GM12878 (cell line): ENCODE measurements at regions not wholly inside any gene's neighbourhood (a gene's known extent, or its start where the extent isn't known, plus 50 kb on each side); places are given as distances from the start of the nearest gene placed in this dataset.
A peak's percentile ranks its signal among the peaks of the same experiment; 100 is the strongest.

Experiments
- BHLHE40 ChIP-seq, 2 experiments: fragments of 450-650 bp in 1 of 2; IDR thresholded peaks; 2 replicates each; pipeline ENCODE4 v1.6.1; 2011 to 2017; ENCODE audit warnings: low read depth in 2 of 2, borderline replicate concordance in 1 of 2, improper control_type of control experiment in 1 of 2, low read length in 1 of 2, mild to moderate bottlenecking in 1 of 2
- EP300 ChIP-seq, 2 experiments: fragments of 150-350 bp in 1 of 2; IDR thresholded peaks; 2 replicates each; pipeline ENCODE4 v1.6.1; 2011 to 2012; ENCODE audit warnings: low read depth in 2 of 2, low read length in 2 of 2, borderline replicate concordance in 1 of 2, improper control_type of control experiment in 1 of 2, inconsistent platforms in 1 of 2; ENCODE audit not compliant: control insufficient read depth in 1 of 2
- EZH2 ChIP-seq: IDR thresholded peaks from 2 replicates; pipeline ENCODE4 v1.6.1; 2012; ENCODE audit warnings: low read depth, mild to moderate bottlenecking, control low read depth, inconsistent platforms, low read length, borderline replicate concordance; ENCODE audit not compliant: control insufficient read depth
- HDGF ChIP-seq: fragments of 450-650 bp; IDR thresholded peaks from 2 replicates; pipeline ENCODE4 v1.6.1; 2016; ENCODE audit warnings: antibody characterized with exemption
- JUNB ChIP-seq: IDR thresholded peaks from 2 replicates; pipeline ENCODE4 v1.6.1; 2016; ENCODE audit warnings: antibody characterized with exemption, mild to moderate bottlenecking
- MXI1 ChIP-seq: fragments of 150-350 bp; IDR thresholded peaks from 2 replicates; pipeline ENCODE4 v1.6.1; 2011; ENCODE audit warnings: low read depth, mild to moderate bottlenecking, inconsistent platforms, low read length, improper control_type of control experiment
- POLR2A ChIP-seq: IDR thresholded peaks from 2 replicates; pipeline ENCODE4 v1.6.1; 2011; ENCODE audit warnings: low read depth, mild to moderate bottlenecking, low read length
- SMC3 ChIP-seq: IDR thresholded peaks from 2 replicates; pipeline ENCODE4 v1.6.1; 2011; ENCODE audit warnings: low read length, improper control_type of control experiment, borderline replicate concordance
- TBL1XR1 ChIP-seq: IDR thresholded peaks from 2 replicates; pipeline ENCODE4 v1.6.1; 2012; ENCODE audit warnings: low read depth, low read length, improper control_type of control experiment
- ZBTB33 ChIP-seq: fragments of 450-650 bp; IDR thresholded peaks from 2 replicates; pipeline ENCODE4 v1.6.1; 2017; ENCODE audit warnings: mild to moderate bottlenecking

DNA sequence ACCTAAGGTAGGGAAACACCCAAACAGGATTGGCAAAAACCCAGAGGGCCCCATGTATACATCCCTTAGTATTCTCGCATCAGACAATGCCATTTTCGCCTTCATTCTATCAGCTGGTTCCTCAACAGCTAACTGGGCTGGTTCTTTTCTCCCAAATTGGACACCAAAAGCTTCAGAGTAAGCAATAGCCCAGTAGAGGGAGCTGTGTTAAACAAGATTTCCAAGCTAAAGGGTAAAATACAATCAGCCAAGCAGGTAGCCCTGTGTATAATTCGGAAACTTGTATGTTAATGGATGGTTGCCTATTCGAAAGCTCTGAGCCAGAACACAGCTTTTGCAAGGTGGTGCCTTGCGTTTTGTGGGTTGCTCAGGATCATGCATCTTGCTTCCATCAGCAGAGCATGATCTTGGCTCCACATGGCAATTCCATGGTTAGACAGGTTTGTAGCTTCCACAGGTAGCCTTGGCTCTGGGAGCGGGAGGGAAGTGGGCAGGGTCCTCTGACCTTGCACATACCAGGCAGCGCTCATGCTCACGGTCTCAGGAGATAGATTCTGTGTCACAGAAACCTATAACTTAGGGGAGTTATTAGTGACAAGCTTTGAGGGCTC is 115.2 kb upstream of the LNX1 start:
- no peak for TF ChIP-seq HDGF
- TF ChIP-seq MXI1 = no peak
- no peak for TF ChIP-seq EP300 (IDR thresholded peaks at IDR 0.05; ENCODE audit: borderline replicate concordance in 1 of 2, control insufficient read depth in 1 of 2, low read depth in 2 of 2, low read length in 2 of 2)
- TF ChIP-seq BHLHE40 (IDR thresholded peaks at IDR 0.05; ENCODE audit: borderline replicate concordance in 1 of 2, low read depth in 2 of 2, low read length in 1 of 2) = no peak
- TF ChIP-seq JUNB = no peak
- no peak for TF ChIP-seq ZBTB33
- TF ChIP-seq TBL1XR1 = no peak
- no peak for TF ChIP-seq POLR2A
- TF ChIP-seq SMC3 = peak; percentile 40; the same call in 1 of the 2 replicates
- no peak for TF ChIP-seq EZH2
